Amygdala (tissue), 56 donors: ENCODE measurements at regions not wholly inside any gene's neighbourhood (a gene's known extent, or its start where the extent isn't known, plus 50 kb on each side); places are given as distances from the start of the nearest gene placed in this dataset.

Experiments used
- DNase-seq, 56 donors: peaks; one replicate each; lab custom pipeline; 2025; lab: John Stamatoyannopoulos, UW

- peak in 3 of 56 donors; percentile 1 to 20 (median 3) for DNase-seq
Measured at GRCh38 chr1:68338081-68338480, 105.8 kb upstream of the WLS start.

- no peak for DNase-seq
Measured at GRCh38 chr1:68332041-68332440, 99.7 kb upstream of the WLS start.

- peak in 1 of 56 donors; percentile 30 for DNase-seq
Measured at GRCh38 chr1:68331117-68331865, 99.0 kb upstream of the WLS start.

- no peak for DNase-seq
Measured at GRCh38 chr1:68330391-68330790, 98.1 kb upstream of the WLS start.

GRCh38 chr1:68329096-68329835 lies 96.9 kb upstream of the WLS start:
- DNase-seq: no peak

GRCh38 chr1:68328490-68328889 lies 96.2 kb upstream of the WLS start:
- no peak for DNase-seq

GRCh38 chr1:68327414-68327813 lies 95.1 kb upstream of the WLS start:
- DNase-seq: no peak

GRCh38 chr1:68326481-68326880 lies 94.2 kb upstream of the WLS start:
- DNase-seq: no peak

- DNase-seq: no peak
Measured at GRCh38 chr1:68324316-68324715, 92.0 kb upstream of the WLS start.

GRCh38 chr1:68322837-68323687 lies 90.7 kb upstream of the WLS start:
- DNase-seq: no peak

- no peak for DNase-seq
Measured at GRCh38 chr1:68322096-68322495, 89.8 kb upstream of the WLS start.

- DNase-seq: peak in 33 of 56 donors; percentile 2 to 71 (median 28)
Measured at GRCh38 chr1:68321084-68321685, 88.9 kb upstream of the WLS start.

- DNase-seq: no peak
Measured at GRCh38 chr1:68320349-68320748, 88.0 kb upstream of the WLS start.

- no peak for DNase-seq
Measured at GRCh38 chr1:68319907-68320306, 87.6 kb upstream of the WLS start.

GRCh38 chr1:68317543-68317942 lies 85.2 kb upstream of the WLS start:
- no peak for DNase-seq

- DNase-seq: no peak
Measured at GRCh38 chr1:68314151-68314780, 81.9 kb upstream of the WLS start.

GRCh38 chr1:68313735-68314134 lies 81.4 kb upstream of the WLS start:
- DNase-seq: no peak

- no peak for DNase-seq
Measured at GRCh38 chr1:68308034-68308433, 75.7 kb upstream of the WLS start.

- DNase-seq: peak in 4 of 56 donors; percentile 7 to 16 (median 12)
Measured at GRCh38 chr1:68307378-68307787, 75.1 kb upstream of the WLS start.

GRCh38 chr1:68301471-68302001 lies 69.2 kb upstream of the WLS start:
- no peak for DNase-seq
